Hematopoietic multipotent progenitor cell treated with erythropoietin and hydrocortisone succinate and interleukin-3 and kit ligand, for 8 days (in vitro differentiated cells): ENCODE measurements at regions not wholly inside any gene's neighbourhood (a gene's known extent, or its start where the extent isn't known, plus 50 kb on each side); places are given as distances from the start of the nearest gene placed in this dataset.

ENCODE experiments used
- DNase-seq: peaks from one replicate; pipeline ENCODE4 v3.0.0-alpha.2; 2015

GRCh38 chr3:162021206-162021605 is 524.6 kb downstream of the OTOL1 start:
- no peak for DNase-seq

- DNase-seq: no peak
Measured at GRCh38 chr3:162022911-162023310, 526.3 kb downstream of the OTOL1 start.

GRCh38 chr3:162029736-162030135 is 533.1 kb downstream of the OTOL1 start:
- no peak for DNase-seq

- no peak for DNase-seq
Measured at GRCh38 chr3:162034368-162034767, 537.8 kb downstream of the OTOL1 start.

GRCh38 chr3:162041622-162042021 is 545.0 kb downstream of the OTOL1 start:
- DNase-seq: no peak

GRCh38 chr3:162052636-162053035 is 556.0 kb downstream of the OTOL1 start:
- no peak for DNase-seq

GRCh38 chr3:162072656-162073164 is 576.1 kb downstream of the OTOL1 start:
- DNase-seq: no peak

GRCh38 chr3:162073422-162073975 is 576.9 kb downstream of the OTOL1 start:
- no peak for DNase-seq

GRCh38 chr3:162077108-162077507 is 580.5 kb downstream of the OTOL1 start:
- no peak for DNase-seq

GRCh38 chr3:162082516-162082915 is 585.9 kb downstream of the OTOL1 start:
- DNase-seq: no peak

GRCh38 chr3:162087361-162087760 is 590.8 kb downstream of the OTOL1 start:
- no peak for DNase-seq

GRCh38 chr3:162092751-162093150 is 596.1 kb downstream of the OTOL1 start:
- DNase-seq: no peak

- DNase-seq: no peak
Measured at GRCh38 chr3:162094301-162094700, 597.7 kb downstream of the OTOL1 start.

- DNase-seq: no peak
Measured at GRCh38 chr3:162096874-162097273, 600.3 kb downstream of the OTOL1 start.

GRCh38 chr3:162103808-162104207 is 607.2 kb downstream of the OTOL1 start:
- no peak for DNase-seq

GRCh38 chr3:162111861-162112260 is 615.3 kb downstream of the OTOL1 start:
- no peak for DNase-seq

- no peak for DNase-seq
Measured at GRCh38 chr3:162112719-162113118, 616.1 kb downstream of the OTOL1 start.

GRCh38 chr3:162117961-162118360 is 621.4 kb downstream of the OTOL1 start:
- DNase-seq: no peak

GRCh38 chr3:162119651-162120050 is 623.0 kb downstream of the OTOL1 start:
- DNase-seq: no peak

- DNase-seq: no peak
Measured at GRCh38 chr3:162122405-162122804, 625.8 kb downstream of the OTOL1 start.

- DNase-seq: no peak
Measured at GRCh38 chr3:162125790-162126189, 629.2 kb downstream of the OTOL1 start.

- DNase-seq: no peak
Measured at GRCh38 chr3:162130582-162130981, 634.0 kb downstream of the OTOL1 start.

- no peak for DNase-seq
Measured at GRCh38 chr3:162132981-162133380, 636.4 kb downstream of the OTOL1 start.

GRCh38 chr3:162134571-162134970 is 638.0 kb downstream of the OTOL1 start:
- DNase-seq: peak; percentile 28

- no peak for DNase-seq
Measured at GRCh38 chr3:162136136-162136535, 639.5 kb downstream of the OTOL1 start.
